ENCODE measurements at regions not wholly inside any gene's neighbourhood (a gene's known extent, or its start where the extent isn't known, plus 50 kb on each side); places are given as distances from the start of the nearest gene placed in this dataset.

GRCh38 chr7:64114791-64115190 lies 69.6 kb downstream of the ZNF727 start:
- ATAC-seq = no peak
- no peak overlapping the region for H3K4me3 ChIP-seq
- H3K27ac ChIP-seq = no peak overlapping the region
- H3K27me3 ChIP-seq (ENCODE audit: low read depth) = no peaks in the 10 kb centered on the region
- intact Hi-C loops (cut with DNase I) = no loop called here
- DNase-seq = no peak
- H3K4me1 ChIP-seq = no peaks in the 10 kb centered on the region
- no peaks in the 10 kb centered on the region for H3K36me3 ChIP-seq
- peaks cover 6% of the 10 kb centered on the region for H3K9me3 ChIP-seq
- TF ChIP-seq CTCF (IDR thresholded peaks at IDR 0.05) = no peak

- ATAC-seq = no peak
- Histone ChIP-seq H3K36me3 (no peaks in the 10 kb centered on the region), H3K4me3 (no peak overlapping the region), H3K27me3 (ENCODE audit: low read depth) (no peaks in the 10 kb centered on the region), H3K9me3 (peaks cover 36% of the 10 kb centered on the region), H3K27ac (no peak overlapping the region), H3K4me1 (no peaks in the 10 kb centered on the region)
- no peak for TF ChIP-seq CTCF (IDR thresholded peaks at IDR 0.05)
- no peak for DNase-seq
- intact Hi-C loops (cut with DNase I) = no loop called here
These were observed 75.3 kb upstream of the ZNF735 start for GRCh38 chr7:64131696-64132095.

All from lower lobe of right lung (tissue), 2 donors.